NCI-H69 (cell line): ENCODE measurements at regions not wholly inside any gene's neighbourhood (a gene's known extent, or its start where the extent isn't known, plus 50 kb on each side); places are given as distances from the start of the nearest gene placed in this dataset.
"Not testable (repeated sequence)": the region's sequence is repeated elsewhere in the genome, so short reads cannot be mapped to it uniquely, and the experiment has no call there.

ENCODE experiments used
- DNase-seq: peaks from one replicate; lab custom pipeline; 2025; lab: John Stamatoyannopoulos, UW

GRCh38 chr6:139883776-139884175, 509.3 kb upstream of the CITED2 start:
- DNase-seq: no peak

DNA sequence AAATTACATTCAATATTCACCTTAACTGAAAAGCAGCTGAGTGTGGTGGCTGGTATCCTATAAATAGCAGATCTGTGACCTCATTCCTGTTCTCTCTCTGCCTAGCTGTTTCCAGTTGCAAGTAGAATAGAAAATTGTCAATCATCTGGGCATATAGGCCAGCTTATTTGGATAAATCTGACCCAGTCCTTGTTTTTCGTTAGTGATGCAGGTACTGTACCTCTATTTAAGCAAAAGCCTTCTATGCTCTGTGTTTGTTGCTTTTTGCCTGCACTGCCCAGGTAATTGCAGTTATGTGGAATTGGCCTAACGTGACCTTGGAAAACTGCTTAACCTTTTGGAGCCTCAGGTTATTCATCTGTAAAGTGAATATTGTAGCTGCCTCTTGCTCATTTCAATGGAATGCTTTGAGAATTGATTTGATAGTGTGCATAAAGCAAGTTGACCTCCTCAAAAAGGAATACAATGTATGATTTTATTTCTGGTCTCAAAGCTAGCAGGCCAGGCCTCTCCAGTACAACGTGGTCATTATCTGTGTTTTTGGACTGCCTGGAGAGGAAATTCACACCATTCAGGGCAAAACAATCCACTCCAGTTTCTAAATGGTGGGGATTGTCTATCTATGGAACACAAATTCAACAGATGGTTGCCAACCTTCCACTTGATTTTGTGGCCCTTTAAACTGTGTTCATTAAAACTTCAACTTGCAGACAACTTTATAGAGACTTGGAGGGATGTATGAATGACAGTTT, 508.7 kb upstream of the CITED2 start:
- DNase-seq: peak; percentile 61

DNA sequence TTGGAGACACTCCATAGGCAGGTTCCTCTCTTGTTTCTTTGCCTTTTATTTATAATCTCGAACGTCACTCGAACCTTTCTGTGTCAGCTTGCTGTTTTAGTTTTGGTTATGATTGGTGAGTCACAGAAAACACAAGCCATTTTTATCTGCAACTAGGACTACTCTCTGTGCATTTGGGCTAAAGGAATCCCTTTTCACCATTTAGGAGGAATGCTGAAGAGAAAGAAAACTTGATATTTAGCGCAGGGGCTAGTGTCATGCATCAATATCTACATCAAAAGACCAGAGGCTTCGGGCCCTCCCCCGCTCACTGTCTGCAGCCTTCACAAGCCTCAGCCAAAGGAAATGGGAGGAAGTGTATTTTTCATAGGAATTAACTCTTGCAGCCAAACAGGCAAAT, 507.8 kb upstream of the CITED2 start:
- DNase-seq: peak; percentile 60

GRCh38 chr6:139881728-139882211, 507.3 kb upstream of the CITED2 start:
- DNase-seq: peak; percentile 85

DNA sequence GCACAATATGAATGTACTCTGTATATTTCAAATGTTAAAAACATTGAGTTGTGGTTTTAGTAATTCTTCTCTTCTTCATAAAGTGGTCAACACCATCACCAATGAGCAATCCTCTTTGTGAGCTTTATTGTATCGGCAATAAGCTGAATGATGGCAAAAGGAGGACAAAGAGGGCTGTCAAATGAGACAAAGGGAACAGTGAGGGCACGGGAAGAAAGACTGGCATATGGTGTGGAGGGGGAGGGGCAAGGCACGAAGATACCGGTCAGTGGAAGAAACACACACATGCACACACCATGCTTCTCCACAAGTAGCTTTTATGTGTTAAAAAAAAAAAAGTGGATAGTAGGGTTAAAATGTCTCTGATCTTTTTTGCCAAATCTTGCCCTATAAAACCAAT, 506.8 kb upstream of the CITED2 start:
- DNase-seq: peak; percentile 93

DNA sequence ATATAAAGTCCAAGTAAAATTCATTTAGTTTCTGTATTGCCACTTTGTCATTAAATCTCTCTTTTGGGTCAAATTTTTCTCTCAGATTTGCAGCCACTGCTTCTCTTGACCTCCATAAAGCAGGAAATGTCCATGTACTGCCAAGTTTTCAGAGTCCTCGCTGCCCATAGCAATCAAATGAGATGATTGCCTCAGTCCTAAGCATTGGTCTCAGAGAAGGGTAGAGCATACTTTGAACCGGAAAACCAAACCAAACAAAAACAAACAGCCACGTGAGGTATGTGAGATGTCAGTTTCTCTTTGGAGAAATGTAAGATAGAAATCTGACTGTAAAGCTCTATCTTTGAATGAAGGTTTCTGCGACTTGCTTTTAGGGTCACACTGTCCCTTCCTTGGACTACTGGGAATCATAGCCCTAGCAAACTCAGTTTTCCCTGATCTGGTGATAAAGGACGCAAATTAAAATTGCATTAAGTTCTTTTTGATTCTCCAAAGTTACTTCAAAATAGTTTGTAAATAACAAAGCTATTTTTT, 505.4 kb upstream of the CITED2 start:
- no peak for DNase-seq

DNA sequence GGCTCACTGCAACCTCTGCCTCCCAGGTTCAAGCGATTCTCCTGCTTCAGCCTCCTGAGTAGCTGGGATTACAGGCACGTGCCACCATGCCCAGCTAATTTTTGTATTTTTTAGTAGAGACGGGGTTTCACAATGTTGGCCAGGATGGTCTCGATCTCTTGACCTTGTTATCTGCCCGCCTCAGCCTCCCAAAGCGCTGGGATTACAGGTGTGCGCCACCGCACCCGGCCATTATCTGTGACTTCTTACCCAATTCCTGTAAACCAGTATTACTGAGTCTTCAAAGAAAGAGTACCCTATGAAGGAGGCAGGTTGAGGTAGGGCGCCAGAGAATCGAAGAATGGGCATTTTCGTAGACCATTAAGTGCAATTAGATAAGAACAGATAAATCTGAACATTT, 504.8 kb upstream of the CITED2 start:
- not testable (repeated sequence) for DNase-seq

- no peak for DNase-seq
Measured at GRCh38 chr6:139877828-139878405, 503.5 kb upstream of the CITED2 start.

DNA sequence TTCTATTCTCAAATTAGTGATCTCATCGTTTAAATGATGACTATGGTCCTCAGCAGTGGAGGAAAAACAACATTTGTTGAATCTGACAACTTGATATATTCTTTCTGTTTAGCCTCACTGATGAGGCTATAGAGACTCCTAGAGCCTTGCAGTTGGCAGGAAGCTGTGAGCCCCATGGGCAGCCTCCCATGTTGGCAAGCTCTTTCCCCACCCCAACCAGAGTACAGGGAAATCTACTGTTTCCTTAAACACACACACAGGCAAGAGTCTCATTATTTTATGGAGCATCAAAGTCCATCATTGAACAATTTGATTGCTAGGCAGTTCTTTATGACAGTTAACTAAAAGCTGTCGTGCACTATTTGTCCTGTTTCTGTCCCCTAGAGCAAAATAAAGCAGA, 498.2 kb upstream of the CITED2 start:
- peak; percentile 39 for DNase-seq

GRCh38 chr6:139871803-139872510, 497.5 kb upstream of the CITED2 start:
- no peak for DNase-seq

DNA sequence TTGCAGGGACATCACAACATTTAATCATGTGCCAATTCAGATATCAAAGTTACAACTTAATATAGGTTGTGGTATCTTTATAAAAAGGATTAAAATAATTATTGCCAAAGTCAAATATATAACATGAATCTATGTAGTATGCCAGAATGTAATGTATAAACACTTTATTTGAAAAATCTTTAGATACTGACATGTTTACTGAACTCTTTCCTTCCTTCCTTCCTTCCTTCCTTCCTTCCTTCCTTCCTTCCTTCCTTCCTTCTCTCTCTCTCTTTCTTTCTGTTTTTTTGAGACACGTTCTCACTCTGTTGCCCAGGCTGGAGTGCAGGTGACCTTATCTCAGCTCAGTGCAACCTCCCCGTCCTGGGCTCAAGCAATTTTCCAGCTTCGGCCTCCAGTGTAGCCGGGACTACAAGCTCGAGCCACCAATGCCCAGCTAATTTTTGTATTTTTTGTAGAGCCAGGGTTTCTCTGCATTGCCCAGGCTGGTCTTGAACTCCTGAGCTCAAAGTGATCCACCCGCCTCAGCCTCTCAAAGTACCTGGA, 496.8 kb upstream of the CITED2 start:
- DNase-seq: no peak

- no peak for DNase-seq
Measured at GRCh38 chr6:139868576-139868975, 494.1 kb upstream of the CITED2 start.

DNA sequence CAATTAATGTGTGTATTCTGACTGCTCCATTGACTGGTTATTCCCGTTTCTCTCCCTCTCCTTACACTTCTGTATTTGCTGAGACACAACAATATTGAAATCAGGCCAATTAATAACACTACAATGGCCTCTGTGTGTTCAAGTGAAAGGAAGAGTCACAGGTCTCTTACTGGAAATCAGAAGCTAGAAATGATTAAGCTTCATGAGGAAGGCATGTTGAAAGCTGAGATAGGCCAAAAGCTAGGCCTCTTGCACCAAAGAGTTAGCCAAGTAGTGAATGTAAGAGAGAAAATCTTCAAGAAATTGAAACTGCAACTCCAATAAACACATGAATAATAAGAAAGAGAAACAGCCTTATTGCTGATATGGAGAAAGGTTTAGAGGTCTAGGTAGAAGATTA, 489.5 kb upstream of the CITED2 start:
- no peak for DNase-seq

- DNase-seq: no peak
Measured at GRCh38 chr6:139863346-139863745, 488.9 kb upstream of the CITED2 start.

GRCh38 chr6:139862311-139862710, 487.9 kb upstream of the CITED2 start:
- no peak for DNase-seq

- peak; percentile 23 for DNase-seq
Measured at GRCh38 chr6:139860203-139860602, 485.8 kb upstream of the CITED2 start.

DNA sequence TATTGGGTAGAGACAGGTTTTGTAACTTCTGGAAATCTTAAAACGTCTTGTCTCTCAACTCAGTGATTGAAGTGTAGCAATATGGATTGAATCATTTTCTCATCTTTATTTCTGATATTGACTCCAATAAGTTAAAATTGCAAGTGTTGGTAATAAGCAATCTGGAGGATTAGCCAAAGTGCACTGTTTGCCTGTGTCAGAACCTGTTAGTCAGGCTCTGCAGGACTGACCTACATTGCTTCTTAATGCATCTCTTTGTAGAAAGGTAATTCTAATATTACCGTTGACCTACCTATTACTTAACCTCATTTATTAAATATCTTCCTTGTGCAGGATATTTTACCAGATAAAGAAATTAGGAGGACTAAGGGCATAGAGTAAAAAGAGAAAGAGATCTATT, 484.0 kb upstream of the CITED2 start:
- no peak for DNase-seq

- DNase-seq: peak; percentile 46
Measured at GRCh38 chr6:139857143-139857542, 482.7 kb upstream of the CITED2 start.

GRCh38 chr6:139856562-139856961, 482.1 kb upstream of the CITED2 start:
- peak; percentile 34 for DNase-seq

DNA sequence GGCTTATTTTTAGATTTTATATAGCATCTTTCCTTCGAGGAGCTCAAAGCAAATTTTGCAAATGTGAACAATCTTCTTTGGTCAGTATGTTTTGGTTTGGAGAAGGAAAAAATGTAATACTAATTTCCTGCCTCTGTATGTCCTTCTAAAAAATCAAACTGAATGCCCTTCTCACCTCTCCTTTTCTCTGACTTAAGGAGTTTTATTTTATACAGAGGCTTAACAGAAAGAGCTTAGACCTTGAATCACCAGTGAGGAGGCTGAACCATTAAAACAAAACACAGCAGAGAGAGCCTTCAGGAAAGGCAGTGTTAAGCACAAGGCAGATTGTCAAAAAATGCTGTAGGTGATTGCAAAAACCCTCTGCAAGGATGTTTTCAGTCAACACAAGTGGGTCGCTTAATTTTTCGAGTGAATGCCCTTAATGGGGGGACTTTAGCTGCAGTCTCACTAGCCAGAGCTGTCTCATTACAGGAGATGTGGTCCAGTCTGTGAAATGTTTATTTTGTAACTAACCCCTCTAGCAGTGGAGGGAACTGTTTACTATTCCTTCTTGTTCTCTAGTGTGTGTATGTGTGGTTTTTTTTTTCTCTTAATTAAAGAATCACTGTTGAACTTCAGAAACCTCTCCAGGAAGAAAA, 481.3 kb upstream of the CITED2 start:
- peak; percentile 89 for DNase-seq

GRCh38 chr6:139853302-139853992, 479.0 kb upstream of the CITED2 start:
- no peak for DNase-seq
